NCI-H1105 (cell line): ENCODE measurements at regions not wholly inside any gene's neighbourhood (a gene's known extent, or its start where the extent isn't known, plus 50 kb on each side); places are given as distances from the start of the nearest gene placed in this dataset.

Experiments
- DNase-seq: peaks from one replicate; lab custom pipeline; 2025; lab: John Stamatoyannopoulos, UW

- no peak for DNase-seq
Observed at GRCh38 chr18:43572163-43572562, 294.9 kb upstream of the SYT4 start.

DNA sequence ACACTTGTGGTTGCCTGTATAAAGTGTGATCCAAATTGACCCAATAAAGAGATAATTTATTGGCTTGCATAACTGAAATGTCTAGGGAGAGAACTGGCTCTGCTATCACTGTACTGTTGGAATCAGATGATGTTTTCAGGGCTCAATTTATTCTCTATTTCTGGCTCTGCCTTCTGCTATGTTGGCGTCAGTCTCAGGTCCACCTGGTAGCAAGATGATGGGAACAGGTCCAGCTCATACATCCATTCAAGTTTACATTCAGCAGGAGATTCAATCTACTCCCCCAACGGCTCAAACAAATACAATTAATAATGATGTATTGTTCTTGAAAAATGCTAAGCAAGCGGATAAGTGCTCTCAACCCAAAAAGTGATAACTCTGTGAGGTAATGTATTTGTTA lies 297.7 kb upstream of the SYT4 start:
- peak; percentile 48 for DNase-seq

DNA sequence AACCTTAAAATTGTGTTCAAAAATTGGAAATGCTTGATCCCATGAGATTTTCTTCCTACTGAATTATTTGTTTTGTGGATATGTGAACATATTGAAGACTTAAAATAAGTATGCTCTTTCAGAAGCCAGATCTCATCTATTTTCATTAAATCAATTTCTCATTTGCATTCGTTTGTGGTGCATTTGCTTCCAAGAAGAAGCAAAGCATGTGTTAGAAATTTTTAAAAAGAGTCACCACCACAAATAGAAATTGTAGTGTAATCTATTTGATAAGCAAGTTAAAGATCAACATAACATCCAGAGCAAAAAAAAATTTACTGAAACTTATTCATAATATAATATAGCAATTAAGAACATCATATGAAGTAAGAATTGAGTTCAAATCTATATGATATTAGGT lies 300.9 kb upstream of the SYT4 start:
- DNase-seq: no peak

DNA sequence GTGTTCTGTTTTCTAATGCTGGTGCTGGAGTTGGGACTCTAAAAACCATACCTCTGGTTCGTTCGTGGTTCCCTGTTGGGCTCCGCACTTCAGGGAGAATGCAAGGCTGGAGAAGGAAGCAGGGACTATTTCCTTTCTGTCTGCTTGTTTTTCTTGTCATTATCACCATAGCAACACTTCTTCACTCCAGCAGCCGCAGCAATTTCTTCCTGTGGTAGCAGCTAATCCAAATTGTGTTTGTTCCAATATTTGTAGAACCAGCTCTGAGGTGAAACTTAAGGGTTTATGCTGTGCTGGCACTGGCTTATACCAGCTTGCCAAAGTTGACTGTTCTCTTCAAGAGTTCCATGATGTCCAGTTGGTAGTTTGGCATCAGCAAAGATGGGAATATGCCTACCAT lies 301.4 kb upstream of the SYT4 start:
- no peak for DNase-seq

GRCh38 chr18:43581936-43582519 lies 304.7 kb upstream of the SYT4 start:
- DNase-seq: no peak

- DNase-seq: peak; percentile 59
Observed at GRCh38 chr18:43587538-43588153, 310.4 kb upstream of the SYT4 start.

DNA sequence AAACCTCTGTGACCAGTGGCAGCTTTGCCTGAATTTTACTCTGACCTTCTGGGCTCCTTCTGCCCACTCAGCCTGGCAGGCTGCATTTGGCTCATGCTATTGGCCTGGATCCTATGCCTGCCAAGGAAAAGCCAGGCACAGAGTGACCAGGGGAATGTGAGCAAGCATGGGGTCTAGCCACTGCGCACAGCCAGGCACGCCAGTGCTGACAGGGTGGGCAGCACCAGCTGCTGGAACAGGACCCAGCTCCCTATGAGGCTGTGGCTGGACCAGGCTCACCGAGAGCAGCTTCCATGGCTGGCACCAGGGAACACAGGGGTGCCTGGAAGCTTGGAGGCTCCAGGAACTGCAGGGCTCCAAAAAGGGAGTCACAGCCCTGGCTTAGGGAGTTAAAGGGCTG lies 311.5 kb upstream of the SYT4 start:
- no peak for DNase-seq

DNA sequence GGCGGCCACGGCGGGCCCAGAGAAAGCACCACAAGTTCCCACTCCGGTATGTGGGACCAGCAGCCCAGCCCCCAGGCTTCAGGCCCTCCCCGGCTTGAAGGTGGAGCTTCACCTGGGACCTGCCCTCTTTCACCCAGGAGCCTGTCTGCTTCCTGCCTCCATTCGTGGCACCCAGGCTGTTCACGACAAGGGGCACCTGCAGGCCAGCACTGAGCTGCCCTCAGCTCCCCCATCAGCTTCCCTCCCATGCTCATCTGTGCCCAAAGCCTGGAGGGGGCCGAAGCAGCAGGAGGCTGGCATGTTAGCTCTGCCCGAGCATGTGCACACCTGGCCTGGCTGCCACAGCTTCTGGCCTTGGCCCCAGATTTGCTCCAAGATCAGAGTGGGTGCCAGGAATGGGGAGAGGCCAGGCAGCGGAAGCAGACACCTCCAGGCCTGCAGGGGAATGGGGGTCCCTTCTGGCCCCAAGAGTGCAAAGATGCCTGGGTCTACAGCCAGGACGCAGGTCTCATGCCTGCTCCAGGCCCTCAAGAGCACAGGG lies 312.4 kb upstream of the SYT4 start:
- no peak for DNase-seq

DNA sequence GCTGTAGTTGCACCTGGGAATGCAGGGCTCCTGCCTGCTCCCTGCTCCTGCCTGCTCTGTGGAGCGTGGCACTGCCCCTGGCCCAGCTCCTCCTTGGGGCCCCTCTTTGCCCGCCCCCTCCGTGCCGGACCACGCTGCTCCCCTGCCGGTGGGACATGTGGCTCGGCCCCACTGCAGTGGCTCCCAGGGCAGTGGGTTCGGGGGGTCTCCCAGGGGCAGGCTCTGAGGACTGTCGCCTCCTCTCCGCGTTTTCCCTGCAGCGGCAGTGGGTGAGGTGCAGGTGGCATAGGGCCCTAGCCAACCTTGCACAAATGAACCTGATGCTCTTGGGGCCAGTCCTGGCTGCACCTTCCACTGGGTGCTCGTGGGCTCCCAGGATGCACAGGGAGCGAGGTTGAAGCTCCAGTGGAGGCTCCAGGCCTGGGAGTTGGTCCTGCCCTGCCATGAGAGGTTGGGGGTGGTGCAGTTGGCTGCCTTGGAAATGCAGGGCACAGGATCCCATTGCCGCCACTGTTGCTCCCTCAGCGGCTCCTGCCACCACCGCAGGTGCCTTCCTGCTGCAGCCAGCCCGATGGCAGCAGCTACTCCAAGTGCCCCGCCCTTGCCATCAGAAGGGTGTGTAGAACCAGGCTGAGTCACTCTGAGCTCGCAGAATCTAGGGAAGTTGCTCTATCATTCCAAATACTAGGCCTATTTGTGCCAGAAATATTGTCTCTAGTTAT lies 313.1 kb upstream of the SYT4 start:
- no peak for DNase-seq

DNA sequence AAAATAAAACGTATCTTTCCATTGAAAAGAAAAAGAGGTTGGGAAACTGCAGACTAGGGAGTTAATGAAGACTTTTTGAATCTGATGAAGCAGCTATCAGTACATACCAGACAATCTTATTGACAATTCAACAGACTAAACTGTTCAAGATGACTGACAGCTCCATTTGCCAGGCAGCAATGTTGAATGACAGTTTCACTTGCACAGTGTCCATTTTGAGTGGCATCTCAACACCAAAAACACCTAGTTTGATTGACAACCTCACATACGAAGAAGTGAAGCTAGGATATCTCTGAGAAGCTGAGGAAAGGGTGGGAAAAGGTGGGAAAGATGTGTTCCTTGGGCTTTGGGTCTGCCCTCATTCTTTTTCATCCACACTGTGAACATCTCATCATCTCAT lies 315.0 kb upstream of the SYT4 start:
- no peak for DNase-seq

- peak; percentile 48 for DNase-seq
Observed at GRCh38 chr18:43596105-43596712, 318.9 kb upstream of the SYT4 start.

DNA sequence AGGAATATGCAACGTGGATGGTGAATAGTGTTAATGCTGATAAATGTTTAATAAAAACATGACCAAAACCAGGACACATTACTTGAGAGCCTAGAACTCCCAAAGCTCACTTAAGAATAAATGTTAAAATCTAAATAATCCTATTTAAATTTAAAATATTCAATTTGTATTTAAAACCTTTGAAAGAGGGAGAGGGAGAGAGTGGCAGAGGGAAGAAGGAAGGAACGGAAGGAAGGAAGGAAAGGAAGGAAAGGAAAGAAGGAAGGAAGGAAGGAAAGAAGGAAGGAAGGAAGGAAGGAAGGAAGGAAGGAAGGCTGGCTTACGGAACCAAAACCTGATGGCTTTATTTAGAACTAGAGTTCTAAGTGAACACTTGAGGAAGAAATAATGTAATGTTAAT lies 324.1 kb upstream of the SYT4 start:
- no peak for DNase-seq

GRCh38 chr18:43605224-43605623 lies 327.9 kb upstream of the SYT4 start:
- no peak for DNase-seq

- no peak for DNase-seq
Observed at GRCh38 chr18:43606795-43607194, 329.5 kb upstream of the SYT4 start.

GRCh38 chr18:43620936-43621335 lies 343.6 kb upstream of the SYT4 start:
- peak; percentile 40 for DNase-seq

- DNase-seq: no peak
Observed at GRCh38 chr18:43622024-43622423, 344.7 kb upstream of the SYT4 start.

DNA sequence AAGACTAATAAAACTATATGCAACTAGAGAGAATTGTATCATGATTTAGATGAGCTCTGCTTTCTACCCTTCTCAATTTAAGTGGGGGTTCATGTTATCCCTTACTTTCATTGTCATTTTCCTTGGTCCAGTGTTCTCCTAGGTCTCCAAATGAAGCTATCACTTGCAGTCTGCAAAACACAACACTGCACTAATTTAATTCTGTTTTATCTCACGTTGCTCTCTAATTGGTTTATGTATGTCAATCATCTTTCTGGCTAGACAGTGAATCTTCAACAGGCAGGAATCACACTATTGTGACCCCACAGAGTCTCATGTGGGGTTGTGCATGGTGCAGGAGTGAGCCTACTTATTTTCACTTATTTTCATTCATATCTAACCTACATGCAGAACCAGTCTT lies 348.3 kb upstream of the SYT4 start:
- DNase-seq: no peak

DNA sequence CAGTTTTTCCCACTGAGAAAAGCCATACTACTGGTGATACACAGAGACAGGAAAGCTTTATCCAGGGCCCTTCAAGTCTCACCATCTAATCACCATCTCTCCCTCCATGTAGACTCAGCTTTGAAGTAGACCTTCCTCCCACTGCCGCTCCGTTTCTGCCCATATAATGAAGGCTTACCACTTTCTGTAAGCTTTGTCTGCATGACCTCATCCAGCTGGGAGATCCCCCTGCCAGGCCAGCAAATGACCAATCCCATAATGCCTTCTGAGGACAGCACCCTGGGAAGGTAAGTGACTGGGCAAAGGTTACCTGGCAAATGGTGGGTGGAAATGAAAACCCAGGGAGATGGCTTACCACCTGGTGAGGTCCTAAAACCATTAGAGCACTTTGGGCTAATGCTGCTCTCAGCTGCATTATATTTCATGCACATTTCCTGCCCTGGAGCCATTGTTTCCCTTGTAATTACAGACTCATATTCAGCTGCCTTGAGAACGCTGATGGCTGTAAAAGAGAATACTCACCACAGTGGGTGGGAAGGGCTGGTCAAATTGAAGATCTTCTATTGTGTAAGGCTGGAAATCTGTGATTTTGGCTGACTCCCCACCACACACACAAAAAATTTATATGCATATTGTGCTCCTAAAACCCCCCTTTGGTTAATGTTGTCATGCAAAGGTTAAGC lies 350.7 kb upstream of the SYT4 start:
- no peak for DNase-seq

DNA sequence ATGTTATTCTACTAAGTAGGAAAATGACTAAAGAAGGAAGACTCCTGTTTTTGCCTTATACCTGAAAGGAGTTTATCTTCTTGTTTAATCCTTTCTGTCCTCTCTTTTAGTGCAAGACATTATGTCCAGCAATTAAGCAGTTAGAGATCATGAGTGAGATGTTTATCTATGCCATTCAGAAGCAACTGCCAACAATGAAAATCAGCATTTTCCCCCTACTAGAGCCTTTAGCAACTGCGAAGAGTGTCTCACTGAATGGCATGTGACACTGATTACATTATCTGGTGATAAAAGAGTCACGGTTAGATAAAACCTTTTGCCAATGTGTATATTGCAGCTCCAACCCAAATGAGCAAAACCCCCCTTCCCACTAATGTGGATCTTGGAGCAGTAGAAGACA lies 357.7 kb upstream of the SYT4 start:
- peak; percentile 18 for DNase-seq

GRCh38 chr18:43635397-43635796 lies 358.1 kb upstream of the SYT4 start:
- DNase-seq: no peak

- DNase-seq: no peak
Observed at GRCh38 chr18:43642727-43643330, 365.5 kb upstream of the SYT4 start.

- DNase-seq: no peak
Observed at GRCh38 chr18:43648002-43648401, 370.7 kb upstream of the SYT4 start.
